ENCODE measurements at regions not wholly inside any gene's neighbourhood (a gene's known extent, or its start where the extent isn't known, plus 50 kb on each side); places are given as distances from the start of the nearest gene placed in this dataset.
"Not testable (repeated sequence)": the region's sequence is repeated elsewhere in the genome, so short reads cannot be mapped to it uniquely, and the experiment has no call there.

DNA sequence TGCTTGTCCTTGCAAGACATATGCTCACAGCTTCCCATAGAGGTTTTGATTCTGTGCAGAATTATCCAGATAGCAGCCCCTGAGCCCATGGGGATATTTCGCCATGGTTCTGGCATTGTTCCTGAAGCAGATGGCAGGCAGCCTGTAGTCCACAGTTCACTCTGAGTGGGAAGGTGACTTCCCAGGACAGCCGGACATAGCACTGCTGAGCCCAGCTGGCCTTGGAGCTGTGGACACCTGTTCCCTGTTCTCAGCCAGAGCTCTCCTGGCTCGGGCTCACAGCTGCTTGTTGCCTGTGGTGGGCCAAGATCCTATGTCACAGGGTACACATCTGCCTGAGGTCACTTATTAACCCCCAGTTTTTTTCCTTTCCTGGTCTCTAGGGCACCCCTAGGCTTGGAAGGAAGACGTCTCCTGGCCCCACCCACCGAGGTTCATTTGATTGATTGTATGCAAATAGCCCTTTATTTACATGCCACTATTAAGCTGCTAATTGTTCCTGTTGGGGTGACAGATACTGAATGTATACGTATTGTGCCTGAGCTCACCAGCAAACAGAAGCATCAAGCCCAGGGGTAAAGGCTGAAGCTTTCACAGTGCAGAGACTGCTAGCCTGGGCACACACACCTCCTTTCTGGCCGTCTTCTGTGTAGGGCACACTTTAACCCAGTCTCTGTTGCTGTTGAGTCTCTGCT, 96.6 kb upstream of the DMRT1 start:
- no peak for DNase-seq (ENCODE audit: low read depth, low spot score)

DNA sequence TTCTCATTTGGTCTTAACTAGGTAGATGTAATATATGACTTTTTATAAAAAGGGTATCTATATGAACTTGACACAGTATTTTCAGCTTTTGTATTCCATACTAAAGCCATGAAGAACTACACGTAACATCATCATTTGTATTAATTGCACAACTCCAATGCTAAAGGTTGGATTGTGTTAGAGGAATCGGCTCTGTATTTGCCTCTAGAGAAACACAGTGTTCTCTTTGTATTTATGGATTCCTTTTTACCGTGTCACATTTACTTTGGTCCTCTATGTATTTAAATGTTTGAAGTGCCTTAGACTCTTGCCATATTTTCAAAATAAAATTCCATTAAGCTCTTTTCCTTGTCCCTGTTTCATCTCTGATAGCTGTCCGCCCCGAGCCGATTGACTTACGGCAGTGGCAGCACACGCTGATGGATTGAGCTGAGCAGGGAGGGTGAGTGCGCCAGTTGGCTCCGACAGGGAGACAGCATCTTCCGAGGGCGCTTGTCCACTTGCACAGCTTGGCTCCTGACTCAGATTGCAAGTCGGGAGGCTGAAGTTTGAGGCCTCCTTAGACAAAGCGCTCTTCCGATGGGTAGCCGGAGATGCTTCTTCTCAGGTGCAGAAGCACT, 95.6 kb upstream of the DMRT1 start:
- DNase-seq (ENCODE audit: low read depth, low spot score): no peak

DNA sequence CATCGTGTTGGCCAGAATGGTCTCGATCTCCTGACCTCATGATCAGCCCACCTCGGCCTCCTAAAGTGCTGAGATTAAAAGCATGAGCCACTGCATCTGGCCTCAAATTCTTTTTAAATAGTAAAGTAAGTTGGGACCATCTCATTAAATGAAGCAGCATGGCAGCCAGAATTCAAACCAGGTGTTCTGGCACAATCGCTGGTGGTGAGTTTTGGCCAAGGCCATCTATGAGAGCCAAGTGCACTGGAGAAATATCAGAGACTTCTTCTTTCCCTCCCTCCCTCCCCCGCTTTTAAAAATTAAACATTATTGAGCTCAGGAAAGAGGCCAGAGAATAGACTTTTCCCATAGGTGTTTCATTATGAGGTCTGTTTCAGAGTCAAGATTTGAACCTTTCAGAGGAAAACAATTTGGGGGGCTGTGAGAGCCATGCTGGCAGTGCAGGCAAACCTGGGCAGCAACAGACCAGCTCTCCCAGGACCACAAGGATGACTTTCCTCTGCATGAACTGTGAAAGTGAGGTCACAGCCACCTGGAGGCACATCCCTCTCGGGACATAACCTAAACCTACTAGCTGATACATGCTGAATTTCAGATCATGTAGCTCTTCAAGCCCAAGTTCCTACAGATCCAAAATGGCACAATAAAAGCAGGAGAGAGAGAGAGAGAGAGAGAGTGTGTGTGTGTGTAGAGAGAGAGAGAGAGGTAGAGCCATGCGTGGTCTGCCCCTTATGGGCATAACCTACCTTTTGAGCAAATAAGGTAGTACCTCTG, 94.6 kb upstream of the DMRT1 start:
- no peak for DNase-seq (ENCODE audit: low read depth, low spot score)

DNA sequence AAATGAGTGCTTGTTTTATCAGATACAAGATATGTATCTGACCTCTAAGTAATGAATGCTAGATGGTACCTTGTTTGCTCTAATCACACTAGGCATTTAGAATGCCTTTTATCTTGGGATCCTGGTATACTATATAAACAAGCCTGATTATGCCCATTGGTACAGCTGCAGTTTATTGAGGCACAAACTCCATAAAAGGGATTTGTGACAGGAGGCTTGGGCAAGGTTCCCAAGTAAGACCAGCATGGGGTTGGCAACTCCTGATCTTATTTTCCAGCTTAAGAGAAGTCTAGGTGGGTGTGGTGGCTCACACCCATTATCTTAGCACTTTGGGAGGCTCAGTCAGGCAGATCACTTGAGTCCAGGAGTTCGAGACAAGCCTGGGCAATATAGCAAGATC, 93.9 kb upstream of the DMRT1 start:
- DNase-seq (ENCODE audit: low read depth, low spot score): no peak

DNA sequence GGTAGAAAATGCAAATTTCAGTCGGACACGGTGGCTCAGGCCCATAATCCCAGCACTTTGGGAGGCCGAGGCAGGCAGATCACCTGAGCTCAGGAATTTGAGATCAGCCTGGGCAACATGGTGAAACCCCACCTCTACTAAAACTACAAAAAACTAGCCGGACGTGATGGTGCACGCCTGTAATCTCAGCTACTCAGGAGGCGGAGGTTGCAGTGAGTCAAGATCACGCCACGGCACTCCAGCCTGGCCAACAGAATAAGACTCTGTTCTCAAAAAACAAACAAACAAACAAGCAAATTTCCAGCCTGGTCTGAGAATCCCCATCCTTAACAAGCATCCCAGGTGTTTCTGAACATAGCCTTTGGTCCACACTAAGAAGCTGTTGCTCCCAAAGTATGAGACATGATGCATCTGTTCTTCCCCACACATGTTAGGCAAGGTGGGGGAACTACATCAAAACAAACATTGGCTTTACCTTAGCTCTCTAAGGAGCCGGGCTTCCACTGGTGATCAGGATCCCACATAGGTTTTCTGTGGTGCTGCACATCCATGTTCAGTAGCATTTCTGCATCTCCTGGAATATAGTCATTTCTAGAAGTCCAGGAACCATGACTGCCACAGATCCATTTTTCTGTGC, 92.5 kb upstream of the DMRT1 start:
- no peak for DNase-seq (ENCODE audit: low read depth, low spot score)

DNA sequence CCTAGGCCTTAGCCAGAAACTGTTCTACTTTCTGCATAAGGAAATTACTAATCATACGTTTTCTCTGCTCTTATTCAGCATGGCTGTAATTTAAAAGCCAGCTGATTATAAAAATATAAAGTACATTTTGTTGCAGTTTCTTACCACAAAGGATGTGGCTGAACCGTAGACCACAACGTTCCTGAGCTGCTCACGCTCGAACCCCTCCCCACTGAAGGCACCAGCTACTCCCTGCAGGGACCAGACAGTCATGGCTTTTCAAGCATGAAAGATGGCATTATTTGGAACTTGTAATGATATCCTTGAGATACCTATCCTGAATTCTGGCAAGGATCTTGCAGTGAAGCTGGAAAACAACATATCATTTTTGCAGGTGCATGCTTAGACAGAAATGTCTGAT, 91.8 kb upstream of the DMRT1 start:
- no peak for DNase-seq (ENCODE audit: low read depth, low spot score)

DNA sequence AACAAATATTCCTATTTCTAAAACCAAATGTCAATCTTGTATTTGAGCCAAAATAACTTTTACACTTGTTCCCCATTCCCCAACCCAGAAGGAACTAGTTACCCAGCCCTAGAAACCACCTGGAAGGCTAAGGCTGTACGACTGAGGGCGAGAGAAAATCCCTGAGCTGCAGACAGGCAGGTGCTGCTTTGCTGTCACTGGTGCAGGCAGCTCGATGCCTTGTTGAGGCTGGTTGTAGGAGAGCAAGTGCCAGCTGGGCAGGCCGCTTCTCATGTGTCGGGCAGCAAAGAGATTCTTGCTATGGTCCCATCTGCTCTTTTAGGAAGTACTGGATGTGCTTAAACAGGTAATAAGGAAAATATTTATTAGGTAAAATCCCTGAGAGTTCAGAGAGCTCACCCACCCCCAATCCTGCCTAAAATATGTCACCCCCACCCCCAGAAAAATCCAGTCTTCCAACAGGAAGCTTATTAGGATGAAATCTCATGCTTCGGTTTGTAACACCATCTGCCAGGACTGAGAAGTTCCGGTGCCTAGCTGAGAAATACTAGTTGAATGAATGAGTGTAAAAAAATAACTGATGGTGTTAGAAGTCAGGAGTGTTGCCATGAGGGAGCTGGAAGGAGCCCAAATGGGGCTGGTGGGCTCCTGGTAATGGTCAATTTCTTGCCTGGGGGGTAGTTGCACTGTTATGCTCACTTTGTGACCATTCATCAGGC, 91.1 kb upstream of the DMRT1 start:
- no peak for DNase-seq (ENCODE audit: low read depth, low spot score)

DNA sequence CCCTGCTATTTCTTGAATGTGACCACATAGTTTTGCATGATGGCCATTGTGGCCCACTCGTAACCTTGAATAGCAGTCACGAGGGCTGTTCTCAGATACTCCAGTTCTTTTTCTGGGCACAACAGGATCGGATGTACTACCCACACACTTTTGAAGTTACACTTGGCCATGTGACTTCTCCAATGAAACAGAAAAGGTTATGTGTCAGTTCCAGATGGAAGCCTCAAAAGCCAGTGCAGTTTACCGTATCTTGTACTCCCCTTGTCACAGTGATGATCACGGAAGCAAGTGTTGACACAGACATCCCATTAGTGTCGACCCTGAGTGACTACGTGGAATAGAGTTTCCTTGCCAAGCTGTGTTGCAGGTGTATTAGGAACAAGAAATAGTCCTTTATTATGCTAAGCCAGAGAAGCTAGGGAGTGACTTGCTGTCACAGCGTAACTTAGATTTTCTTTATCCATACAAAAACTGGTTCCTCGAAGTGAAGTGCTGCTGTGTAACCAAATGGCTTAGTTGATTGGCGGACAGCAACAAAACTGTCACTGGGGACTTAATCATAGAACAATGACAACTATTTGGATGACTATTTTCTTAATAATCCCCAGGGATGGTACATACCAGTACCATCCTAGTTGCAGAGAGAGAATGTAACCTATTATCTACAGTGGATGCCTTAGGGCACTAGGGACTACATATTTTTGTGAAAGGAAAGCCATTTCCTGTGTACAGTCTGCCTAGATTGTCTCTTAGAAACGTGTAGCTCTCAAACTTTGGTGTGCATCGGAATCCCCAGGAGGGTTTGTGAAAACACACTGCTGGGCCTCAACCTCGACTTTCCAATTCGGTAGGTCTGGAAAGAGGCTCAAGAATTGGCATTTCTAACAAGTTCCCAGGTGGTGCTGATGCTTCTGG, 90.1 kb upstream of the DMRT1 start:
- no peak for DNase-seq (ENCODE audit: low read depth, low spot score)

DNA sequence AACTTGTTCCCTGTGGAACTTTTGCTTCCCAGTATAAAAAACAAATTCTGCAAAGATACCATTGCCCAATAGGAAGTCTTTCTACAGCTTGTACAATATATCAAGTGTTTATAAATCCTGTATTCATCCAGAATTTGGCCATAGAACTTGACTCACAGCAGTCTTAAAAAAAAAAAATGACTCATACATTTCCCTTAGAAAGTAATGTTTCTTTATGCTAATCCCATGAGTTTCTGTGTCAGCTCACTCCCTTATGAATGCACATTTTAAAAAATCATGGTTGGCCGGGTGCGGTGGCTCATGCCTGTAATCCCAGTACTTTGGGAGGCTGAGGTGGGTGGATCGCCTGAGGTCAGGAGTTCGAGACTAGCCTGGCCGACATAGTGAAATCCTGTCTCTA, 89.3 kb upstream of the DMRT1 start:
- DNase-seq (ENCODE audit: low read depth, low spot score): no peak

DNA sequence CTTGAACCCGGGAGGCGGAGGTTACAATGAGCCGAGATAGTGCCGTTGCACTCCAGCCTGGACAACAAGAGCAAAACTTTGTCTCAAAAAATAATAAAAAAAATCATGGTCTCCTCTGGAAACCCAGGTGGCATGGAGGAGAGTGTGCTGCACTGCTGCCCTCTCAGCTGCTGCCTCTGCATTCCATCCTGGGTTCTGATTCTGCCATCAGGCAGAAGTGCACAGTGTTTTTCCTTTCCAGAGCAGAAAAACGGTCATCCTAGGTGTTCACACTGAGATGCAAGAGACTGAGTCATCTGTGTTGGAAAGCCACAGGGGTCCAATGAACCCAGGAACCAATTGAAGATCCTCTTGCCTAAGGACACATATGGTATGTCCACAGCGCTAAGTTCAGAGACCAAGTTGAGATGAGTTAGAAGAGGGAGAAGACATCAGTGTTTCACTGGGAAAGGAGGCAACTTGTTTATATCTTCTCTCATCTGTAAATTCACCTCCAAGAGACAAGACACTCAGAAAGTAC, 88.8 kb upstream of the DMRT1 start:
- no peak for DNase-seq (ENCODE audit: low read depth, low spot score)

DNA sequence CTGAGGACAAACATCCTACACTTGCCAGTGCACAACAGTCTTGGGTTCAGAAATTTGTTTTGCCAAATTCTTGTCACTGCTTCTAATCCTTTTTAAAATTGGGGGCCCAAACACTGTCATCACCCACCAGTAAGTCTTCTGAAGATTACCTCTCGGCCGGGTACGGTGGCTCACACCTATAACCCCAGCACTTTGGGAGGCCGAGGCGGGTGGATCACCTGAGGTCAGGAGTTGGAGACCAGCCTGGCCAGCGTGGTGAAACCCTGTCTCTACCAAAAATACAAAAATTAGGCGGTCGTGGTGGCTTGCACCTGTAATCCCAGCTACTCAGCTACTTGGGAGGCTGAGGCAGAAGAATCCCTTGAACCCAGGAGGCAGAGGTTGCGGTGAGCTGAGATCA, 87.8 kb upstream of the DMRT1 start:
- DNase-seq (ENCODE audit: low read depth, low spot score): not testable (repeated sequence)

DNA sequence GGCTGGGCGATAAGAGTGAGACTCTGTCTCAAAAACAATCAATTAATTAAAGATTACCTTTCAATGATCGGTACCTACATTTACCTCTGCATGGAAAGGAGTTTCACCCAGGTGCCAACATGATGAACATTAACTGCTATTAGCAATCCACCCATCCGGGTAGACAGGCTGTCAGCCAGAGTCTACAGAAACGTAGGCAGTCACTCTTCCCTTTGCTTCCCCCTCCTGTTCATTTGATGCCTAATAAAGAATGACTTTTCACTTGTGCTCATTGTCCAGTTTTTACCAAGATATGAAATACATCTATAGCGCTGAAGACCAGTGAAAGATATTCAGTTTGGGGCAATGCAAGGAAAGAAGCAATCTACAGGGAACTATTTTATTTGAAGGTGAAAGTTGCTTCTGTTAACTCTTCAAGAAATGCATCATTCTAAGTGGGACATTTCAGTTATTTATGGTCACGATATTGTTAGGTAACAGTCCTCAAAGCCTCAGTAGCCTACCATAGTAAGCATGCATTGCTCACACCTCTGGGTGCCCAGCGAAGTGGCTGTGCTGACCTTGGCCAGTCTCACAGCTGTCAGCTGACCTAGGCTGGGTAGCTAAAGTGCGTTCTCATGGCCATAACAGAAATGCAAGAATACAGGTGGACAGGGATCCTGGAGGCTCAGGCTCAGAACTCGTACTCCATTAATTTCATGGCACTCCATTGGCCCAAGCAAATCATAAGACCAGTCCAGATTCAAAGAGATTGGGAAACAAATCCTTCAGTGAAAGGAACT, 87.2 kb upstream of the DMRT1 start:
- DNase-seq (ENCODE audit: low read depth, low spot score): no peak

DNA sequence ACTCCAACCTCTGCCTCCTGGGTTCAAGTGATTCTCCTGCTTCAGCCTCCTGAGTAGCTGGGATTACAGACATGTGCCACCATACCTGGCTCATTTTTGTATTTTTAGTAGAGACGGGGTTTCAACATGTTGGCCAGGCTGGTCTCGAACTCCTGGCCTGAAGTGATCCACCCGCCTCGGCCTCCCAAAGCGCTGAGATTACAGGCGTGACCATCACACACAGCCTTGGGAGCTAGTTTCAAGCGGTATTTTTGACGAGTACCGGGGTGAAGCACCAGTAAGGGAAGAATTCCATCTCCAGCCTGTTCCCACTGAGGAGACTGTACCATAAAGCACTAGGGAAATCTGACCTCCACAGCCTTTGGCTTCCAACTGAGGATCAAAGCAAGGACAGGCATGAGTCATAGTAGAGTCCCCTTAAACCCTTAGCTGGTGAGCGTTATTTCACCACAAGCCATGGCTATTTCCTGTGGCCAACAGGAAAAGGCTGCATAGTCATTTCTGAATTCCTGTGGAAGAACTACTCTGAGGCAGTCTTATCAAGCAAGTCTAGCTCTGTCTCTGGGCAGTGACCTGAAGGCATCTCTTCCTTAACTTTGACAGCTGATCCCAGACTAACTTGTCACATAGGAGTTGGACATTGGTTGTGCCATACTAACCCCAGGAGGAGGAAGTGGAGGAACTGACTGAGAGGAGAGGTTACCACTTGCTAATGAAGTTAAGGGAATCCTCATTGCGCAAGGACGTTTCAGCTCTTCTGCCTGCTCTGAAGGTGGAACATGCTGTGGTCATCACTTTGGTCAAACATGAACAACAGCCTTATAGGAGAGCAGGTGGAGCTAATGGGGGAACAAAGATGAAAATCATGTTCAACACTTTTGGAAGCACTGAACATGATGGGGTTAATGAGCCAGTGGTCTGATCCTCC, 85.8 kb upstream of the DMRT1 start:
- DNase-seq (ENCODE audit: low read depth, low spot score): no peak

DNA sequence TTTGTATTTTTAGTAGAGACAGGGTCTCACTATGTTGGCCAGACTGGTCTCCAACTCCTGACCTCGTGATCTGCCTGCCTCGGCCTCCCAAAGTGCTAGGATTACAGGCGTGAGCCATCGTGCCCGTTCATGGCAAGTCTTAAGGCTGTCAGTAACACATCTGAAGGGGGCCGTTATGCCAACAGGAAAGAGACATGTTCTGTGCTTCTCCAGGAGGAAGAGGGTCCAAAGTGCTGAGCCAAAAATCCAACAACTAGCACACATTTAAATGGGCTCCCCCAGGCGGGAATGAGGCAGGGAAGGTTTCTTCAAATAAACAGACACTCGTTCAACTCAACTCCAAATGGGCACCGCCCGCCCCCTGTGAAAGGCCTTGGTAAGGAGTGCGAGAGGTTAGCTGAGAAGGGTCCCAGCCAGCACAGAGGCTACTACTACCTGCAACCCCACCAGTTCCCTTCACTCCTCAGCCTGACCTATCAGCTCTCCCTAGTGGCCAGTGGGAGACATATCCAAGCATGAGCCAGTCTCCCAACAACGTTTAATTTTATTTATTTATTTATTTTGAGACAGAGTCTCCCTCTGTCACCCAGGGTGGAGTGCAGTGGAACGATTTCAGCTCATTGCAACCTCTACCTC, 84.1 kb upstream of the DMRT1 start:
- DNase-seq (ENCODE audit: low read depth, low spot score): no peak

DNA sequence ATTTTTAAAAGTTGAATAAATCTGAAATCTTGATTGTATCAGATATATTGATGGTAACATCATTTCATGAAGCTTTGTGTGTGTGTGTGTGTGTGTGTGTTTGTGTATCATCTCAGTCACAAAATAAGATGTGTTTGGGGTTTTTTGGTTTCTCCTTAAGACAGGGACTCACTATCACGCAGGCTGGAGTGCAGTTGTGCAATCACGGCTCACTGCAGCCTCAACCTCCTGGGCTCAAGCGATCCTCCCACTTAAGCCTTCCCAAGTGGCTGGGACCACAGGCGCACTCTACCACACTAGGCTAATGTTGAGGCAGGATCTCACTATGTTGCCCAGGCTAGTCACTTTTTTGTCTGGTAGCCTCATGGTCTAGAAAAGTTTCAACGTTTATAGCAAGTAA, 83.4 kb upstream of the DMRT1 start:
- DNase-seq (ENCODE audit: low read depth, low spot score): no peak

DNA sequence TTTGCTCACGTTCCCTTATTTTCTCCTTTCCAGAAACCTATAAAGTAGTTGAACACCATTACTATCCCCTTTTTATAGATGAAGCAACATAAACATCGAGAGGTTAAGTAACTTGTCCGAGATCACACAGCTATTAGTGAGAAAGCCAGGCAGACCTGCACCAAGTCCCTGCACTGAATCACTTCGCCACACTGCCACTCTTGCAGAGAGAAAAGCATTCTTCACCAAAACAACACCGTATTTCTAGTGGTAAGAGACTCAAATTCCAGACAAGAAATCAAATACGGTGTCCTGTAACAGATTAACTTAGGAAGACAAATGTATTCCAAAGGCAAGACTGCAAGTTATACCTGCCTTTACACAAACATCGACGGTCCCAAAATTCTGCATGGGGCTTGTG, 82.0 kb upstream of the DMRT1 start:
- DNase-seq (ENCODE audit: low read depth, low spot score): no peak

DNA sequence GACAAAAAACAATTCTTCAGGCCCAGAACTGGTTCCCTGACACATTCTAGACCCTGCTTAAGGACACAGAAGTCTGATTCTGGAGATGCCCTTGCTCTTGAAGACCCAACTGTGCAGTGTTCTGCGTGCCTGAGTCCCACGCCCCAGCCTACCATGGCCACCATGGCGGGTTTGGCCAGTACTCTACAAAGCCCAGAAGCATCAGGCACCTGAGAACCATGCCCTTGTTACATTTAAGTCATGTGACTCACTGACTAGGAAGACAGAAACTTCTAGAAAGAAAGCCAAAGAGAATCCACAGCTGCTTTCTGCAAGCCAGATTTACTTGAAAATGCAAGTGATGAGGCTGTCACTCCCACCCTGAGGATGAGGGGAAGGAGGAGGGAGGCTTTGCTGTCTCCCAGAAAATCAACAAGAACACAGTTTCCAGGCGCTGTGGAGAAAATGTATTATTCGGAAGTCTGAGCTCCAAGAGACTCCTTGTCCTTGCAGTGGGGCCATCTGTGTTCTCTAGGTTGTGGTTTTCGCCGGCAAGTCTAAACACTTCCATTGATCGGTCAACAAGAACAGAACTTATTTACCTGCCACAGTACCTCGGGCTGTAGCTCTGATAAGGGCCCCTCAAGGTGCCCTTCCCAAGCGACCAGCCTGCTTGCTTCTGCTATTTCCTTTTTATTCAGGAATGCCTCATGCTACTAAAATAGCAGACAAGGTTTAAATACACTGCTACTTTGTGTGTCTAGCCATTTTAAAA, 81.3 kb upstream of the DMRT1 start:
- DNase-seq (ENCODE audit: low read depth, low spot score): no peak

Data from activated naive CD8-positive, alpha-beta T cell treated with anti-CD3 and anti-CD28 coated beads, Interleukin-2, amount 50 U/mL, for 16 hours (primary cell).